GM21423 (cell line): ENCODE measurements at regions not wholly inside any gene's neighbourhood (a gene's known extent, or its start where the extent isn't known, plus 50 kb on each side); places are given as distances from the start of the nearest gene placed in this dataset.
"Not testable (repeated sequence)": the region's sequence is repeated elsewhere in the genome, so short reads cannot be mapped to it uniquely, and the experiment has no call there.

Experiments
- ATAC-seq: cut with Tn5 transposase; IDR thresholded peaks from one replicate; pipeline ENCODE4 v1.9.1; 2021; ENCODE audit warnings: mild to moderate bottlenecking, moderate library complexity; ENCODE audit not compliant: unreplicated experiment

- no peak for ATAC-seq
Measured at GRCh38 chr1:188128761-188129160, 1300.0 kb downstream of the PLA2G4A start.

- ATAC-seq = no peak
Measured at GRCh38 chr1:188129856-188130838, 1301.4 kb downstream of the PLA2G4A start.

- no peak for ATAC-seq
Measured at GRCh38 chr1:188137221-188137620, 1308.5 kb downstream of the PLA2G4A start.

- no peak for ATAC-seq
Measured at GRCh38 chr1:188140958-188141357, 1312.2 kb downstream of the PLA2G4A start.

GRCh38 chr1:188154196-188154595, 1325.4 kb downstream of the PLA2G4A start:
- ATAC-seq = no peak

- ATAC-seq = no peak
Measured at GRCh38 chr1:188154761-188155160, 1326.0 kb downstream of the PLA2G4A start.

GRCh38 chr1:188155261-188155660, 1326.5 kb downstream of the PLA2G4A start:
- no peak for ATAC-seq

GRCh38 chr1:188164459-188164858, 1335.7 kb downstream of the PLA2G4A start:
- ATAC-seq = no peak

GRCh38 chr1:188166654-188167053, 1337.9 kb downstream of the PLA2G4A start:
- ATAC-seq = no peak

- no peak for ATAC-seq
Measured at GRCh38 chr1:188169971-188170370, 1341.2 kb downstream of the PLA2G4A start.

- ATAC-seq = no peak
Measured at GRCh38 chr1:188170411-188170810, 1341.7 kb downstream of the PLA2G4A start.

- ATAC-seq = no peak
Measured at GRCh38 chr1:188170935-188171334, 1342.2 kb downstream of the PLA2G4A start.

GRCh38 chr1:188182063-188182462, 1353.3 kb downstream of the PLA2G4A start:
- ATAC-seq = not testable (repeated sequence)

- ATAC-seq = no peak
Measured at GRCh38 chr1:188188317-188188716, 1359.6 kb downstream of the PLA2G4A start.

- no peak for ATAC-seq
Measured at GRCh38 chr1:188194916-188195315, 1366.2 kb downstream of the PLA2G4A start.

GRCh38 chr1:188218289-188218688, 1389.5 kb downstream of the PLA2G4A start:
- ATAC-seq = no peak

- ATAC-seq = no peak
Measured at GRCh38 chr1:188220051-188220450, 1391.3 kb downstream of the PLA2G4A start.

GRCh38 chr1:188224263-188224662, 1395.5 kb downstream of the PLA2G4A start:
- ATAC-seq = no peak

GRCh38 chr1:188225975-188226374, 1397.2 kb downstream of the PLA2G4A start:
- no peak for ATAC-seq

- no peak for ATAC-seq
Measured at GRCh38 chr1:188228623-188229022, 1399.9 kb downstream of the PLA2G4A start.

- no peak for ATAC-seq
Measured at GRCh38 chr1:188237573-188238348, 1409.0 kb downstream of the PLA2G4A start.
